RWPE2 (cell line): ENCODE measurements at regions not wholly inside any gene's neighbourhood (a gene's known extent, or its start where the extent isn't known, plus 50 kb on each side); places are given as distances from the start of the nearest gene placed in this dataset.

Source experiments
- ATAC-seq: fragments of 200-7000 bp; cut with Tn5 transposase; 3 replicates; pipeline ENCODE4 v1.9.1; 2021; ENCODE audit warnings: low read depth
- DNase-seq: peaks from one replicate; pipeline ENCODE4 v3.0.0-alpha.2; 2020; ENCODE audit warnings: low spot score
- H3K27ac ChIP-seq: fragments of 450-650 bp; 2 replicates; pipeline ENCODE4 v1.5.1; 2017; ENCODE audit warnings: mild to moderate bottlenecking; ENCODE audit not compliant: poor library complexity, severe bottlenecking
- H3K27me3 ChIP-seq: fragments of 250-450 bp; sonication (Bioruptor Pico); 2 replicates; pipeline ENCODE4 v1.5.1; 2021; ENCODE audit warnings: mild to moderate bottlenecking, moderate library complexity; ENCODE audit not compliant: insufficient read depth, poor library complexity, severe bottlenecking
- H3K36me3 ChIP-seq: fragments of 250-450 bp; sonication (Bioruptor Pico); 2 replicates; pipeline ENCODE4 v1.5.1; 2020; ENCODE audit warnings: low read depth, mild to moderate bottlenecking, moderate library complexity
- H3K4me1 ChIP-seq: fragments of 250-450 bp; sonication (Bioruptor Pico); 2 replicates; pipeline ENCODE4 v1.5.1; 2021; ENCODE audit warnings: mild to moderate bottlenecking, moderate library complexity; ENCODE audit not compliant: insufficient read depth, poor library complexity, severe bottlenecking
- H3K4me3 ChIP-seq: fragments of 250-450 bp; sonication (Bioruptor Pico); 2 replicates; pipeline ENCODE4 v1.5.1; 2021; ENCODE audit warnings: mild to moderate bottlenecking, moderate library complexity; ENCODE audit not compliant: severe bottlenecking
- H3K9me3 ChIP-seq: fragments of 250-450 bp; sonication (Bioruptor Pico); 2 replicates; pipeline ENCODE4 v1.5.1; 2021; ENCODE audit warnings: mild to moderate bottlenecking, moderate library complexity; ENCODE audit not compliant: severe bottlenecking
- CTCF ChIP-seq: fragments of 450-650 bp; IDR thresholded peaks from one replicate; pipeline ENCODE4 v1.5.1; 2017; ENCODE audit warnings: mild to moderate bottlenecking, moderate library complexity; ENCODE audit not compliant: poor library complexity, severe bottlenecking

GRCh38 chr3:103499967-103500366 lies 1065.2 kb downstream of the ZPLD1 start:
- Histone ChIP-seq H3K27me3 (peaks cover 7% of the 10 kb centered on the region), H3K4me3 (no peak overlapping the region), H3K9me3 (no peaks in the 10 kb centered on the region), H3K27ac (no peak overlapping the region), H3K4me1 (no peaks in the 10 kb centered on the region), H3K36me3 (no peaks in the 10 kb centered on the region)
- no peak for TF ChIP-seq CTCF
- ATAC-seq = no peak
- no peak for DNase-seq

- no peak for TF ChIP-seq CTCF
Measured at GRCh38 chr3:103510760-103511159, 1075.9 kb downstream of the ZPLD1 start.

GRCh38 chr3:103511891-103512290 lies 1077.1 kb downstream of the ZPLD1 start:
- H3K4me1 ChIP-seq = no peaks in the 10 kb centered on the region
- H3K36me3 ChIP-seq = no peaks in the 10 kb centered on the region
- DNase-seq (no peak), ATAC-seq (no peak)
- no peaks in the 10 kb centered on the region for H3K27me3 ChIP-seq
- no peak overlapping the region for H3K4me3 ChIP-seq
- no peaks in the 10 kb centered on the region for H3K9me3 ChIP-seq
- H3K27ac ChIP-seq = no peak overlapping the region
- no peak for TF ChIP-seq CTCF

More at GRCh38 chr3:103510760-103511159, 1075.9 kb downstream of the ZPLD1 start:
- Histone ChIP-seq H3K4me1 (no peaks in the 10 kb centered on the region), H3K27me3 (no peaks in the 10 kb centered on the region), H3K27ac (no peak overlapping the region), H3K36me3 (no peaks in the 10 kb centered on the region), H3K4me3 (no peak overlapping the region), H3K9me3 (no peaks in the 10 kb centered on the region)
- ATAC-seq = no peak
- no peak for DNase-seq

GRCh38 chr3:103512595-103512994 lies 1077.8 kb downstream of the ZPLD1 start:
- DNase-seq (no peak), ATAC-seq (no peak)
- Histone ChIP-seq H3K4me1 (no peaks in the 10 kb centered on the region), H3K4me3 (no peak overlapping the region), H3K36me3 (no peaks in the 10 kb centered on the region), H3K27ac (no peak overlapping the region), H3K27me3 (no peaks in the 10 kb centered on the region), H3K9me3 (no peaks in the 10 kb centered on the region)
- TF ChIP-seq CTCF = no peak

GRCh38 chr3:103513003-103513402 lies 1078.2 kb downstream of the ZPLD1 start:
- DNase-seq (no peak), ATAC-seq (no peak)
- TF ChIP-seq CTCF = no peak
- no peak overlapping the region for H3K4me3 ChIP-seq
- H3K27me3 ChIP-seq = no peaks in the 10 kb centered on the region
- no peaks in the 10 kb centered on the region for H3K36me3 ChIP-seq
- no peaks in the 10 kb centered on the region for H3K4me1 ChIP-seq
- no peak overlapping the region for H3K27ac ChIP-seq
- no peaks in the 10 kb centered on the region for H3K9me3 ChIP-seq
